GM21515 (cell line): ENCODE measurements at regions not wholly inside any gene's neighbourhood (a gene's known extent, or its start where the extent isn't known, plus 50 kb on each side); places are given as distances from the start of the nearest gene placed in this dataset.
"Not testable (repeated sequence)": the region's sequence is repeated elsewhere in the genome, so short reads cannot be mapped to it uniquely, and the experiment has no call there.

Source experiments
- ATAC-seq: cut with Tn5 transposase; IDR thresholded peaks from one replicate; pipeline ENCODE4 v1.9.1; 2021; ENCODE audit not compliant: unreplicated experiment

GRCh38 chr10:124170631-124171030 is 77.2 kb upstream of the CHST15 start:
- ATAC-seq, result no peak

GRCh38 chr10:124168991-124169802 is 75.8 kb upstream of the CHST15 start:
- no peak for ATAC-seq

GRCh38 chr10:124168581-124168980 is 75.2 kb upstream of the CHST15 start:
- no peak for ATAC-seq

- not testable (repeated sequence) for ATAC-seq
These were observed 74.5 kb upstream of the CHST15 start for GRCh38 chr10:124167925-124168324.

- ATAC-seq, result no peak
These were observed 73.2 kb upstream of the CHST15 start for GRCh38 chr10:124166431-124167125.

- ATAC-seq, result no peak
These were observed 72.4 kb upstream of the CHST15 start for GRCh38 chr10:124165827-124166226.

- ATAC-seq, result no peak
These were observed 71.9 kb upstream of the CHST15 start for GRCh38 chr10:124165311-124165710.

- ATAC-seq, result no peak
These were observed 70.9 kb upstream of the CHST15 start for GRCh38 chr10:124164264-124164663.

GRCh38 chr10:124162774-124163354 is 69.5 kb upstream of the CHST15 start:
- ATAC-seq, result no peak

GRCh38 chr10:124162136-124162535 is 68.7 kb upstream of the CHST15 start:
- no peak for ATAC-seq

GRCh38 chr10:124161601-124162000 is 68.2 kb upstream of the CHST15 start:
- no peak for ATAC-seq

GRCh38 chr10:124160943-124161582 is 67.7 kb upstream of the CHST15 start:
- no peak for ATAC-seq

- ATAC-seq, result no peak
These were observed 66.8 kb upstream of the CHST15 start for GRCh38 chr10:124160176-124160575.

- ATAC-seq, result no peak
These were observed 65.8 kb upstream of the CHST15 start for GRCh38 chr10:124159153-124159552.

- ATAC-seq, result no peak
These were observed 65.2 kb upstream of the CHST15 start for GRCh38 chr10:124158592-124158991.

GRCh38 chr10:124157271-124157681 is 63.9 kb upstream of the CHST15 start:
- no peak for ATAC-seq

GRCh38 chr10:124156524-124157260 is 63.3 kb upstream of the CHST15 start:
- no peak for ATAC-seq

- no peak for ATAC-seq
These were observed 62.5 kb upstream of the CHST15 start for GRCh38 chr10:124155781-124156435.

GRCh38 chr10:124153023-124153826 is 59.8 kb upstream of the CHST15 start:
- ATAC-seq, result peak; percentile 78
